Smooth muscle cell (in vitro differentiated cells): ENCODE measurements at regions not wholly inside any gene's neighbourhood (a gene's known extent, or its start where the extent isn't known, plus 50 kb on each side); places are given as distances from the start of the nearest gene placed in this dataset.

ENCODE experiments used
- DNase-seq: peaks from one replicate; lab custom pipeline; 2025; ENCODE audit not compliant: unreplicated experiment; lab: John Stamatoyannopoulos, UW
- H2AFZ ChIP-seq: fragments of 200-600 bp; sonication (generic); 2 replicates; pipeline ENCODE4 v1.6.0; 2016; ENCODE audit warnings: antibody characterized with exemption, low read depth, mild to moderate bottlenecking
- H3F3A ChIP-seq: fragments of 200-600 bp; sonication (generic); 2 replicates; pipeline ENCODE4 v1.6.0; 2017; ENCODE audit warnings: antibody characterized with exemption, low read depth
- H3K27ac ChIP-seq: fragments of 200-600 bp; sonication (generic); 2 replicates; pipeline ENCODE4 v1.5.1; 2016; ENCODE audit warnings: low read depth, mild to moderate bottlenecking
- H3K27me3 ChIP-seq: fragments of 200-600 bp; sonication (generic); 2 replicates; pipeline ENCODE4 v1.6.1; 2016; ENCODE audit warnings: low read depth, mild to moderate bottlenecking
- H3K36me3 ChIP-seq: fragments of 200-600 bp; sonication (generic); 2 replicates; pipeline ENCODE4 v1.5.1; 2016; ENCODE audit warnings: low read depth
- H3K4me1 ChIP-seq: fragments of 200-600 bp; sonication (generic); 2 replicates; pipeline ENCODE4 v1.5.1; 2016; ENCODE audit warnings: low read depth
- H3K4me2 ChIP-seq: fragments of 200-600 bp; sonication (generic); 2 replicates; pipeline ENCODE4 v1.6.0; 2016; ENCODE audit warnings: mild to moderate bottlenecking
- H3K4me3 ChIP-seq: fragments of 200-600 bp; sonication (generic); 2 replicates; pipeline ENCODE4 v1.5.1; 2016; ENCODE audit warnings: mild to moderate bottlenecking
- H3K79me2 ChIP-seq: fragments of 200-600 bp; sonication (generic); 2 replicates; pipeline ENCODE4 v1.6.0; 2016; ENCODE audit warnings: low read depth, mild to moderate bottlenecking
- H3K9ac ChIP-seq: fragments of 200-600 bp; sonication (generic); 2 replicates; pipeline ENCODE4 v1.6.0; 2016; ENCODE audit warnings: low read depth
- H3K9me3 ChIP-seq: fragments of 200-600 bp; sonication (generic); replicated peaks from 2 replicates; pipeline ENCODE4 v1.5.1; 2016; ENCODE audit warnings: low read depth
- H4K20me1 ChIP-seq: fragments of 200-600 bp; sonication (generic); 2 replicates; pipeline ENCODE4 v1.6.0; 2016; ENCODE audit warnings: low read depth
- CTCF ChIP-seq: fragments of 200-600 bp; sonication (generic); IDR thresholded peaks from 2 replicates; pipeline ENCODE4 v1.5.1; 2017; ENCODE audit warnings: borderline replicate concordance, mild to moderate bottlenecking, antibody characterized with exemption; ENCODE audit not compliant: insufficient read depth, poor library complexity, severe bottlenecking
- WGBS: methylation state at CpG from one replicate; pipeline ENCODE4 v1.1.7; 2016; ENCODE audit warnings: low lambda C conversion rate; 5-methylcytosine and 5-hydroxymethylcytosine counted together

- Histone ChIP-seq H3K9ac (no peak overlapping the region), H2AFZ (no peak overlapping the region), H3F3A (no peaks in the 10 kb centered on the region), H3K27ac (no peak overlapping the region), H3K4me3 (no peak overlapping the region), H4K20me1 (no peaks in the 10 kb centered on the region), H3K4me2 (no peak overlapping the region), H3K27me3 (no peaks in the 10 kb centered on the region), H3K36me3 (no peaks in the 10 kb centered on the region), H3K79me2 (no peaks in the 10 kb centered on the region), H3K4me1 (no peaks in the 10 kb centered on the region), H3K9me3 (no peaks in the 10 kb centered on the region)
- WGBS = 87% methylated on average over 13 of the region's 13 CpGs
- TF ChIP-seq CTCF = no peak
- DNase-seq = no peak
Observed at GRCh38 chr2:3073041-3073595, 304.5 kb downstream of the EIPR1 start.

- no peak overlapping the region for H2AFZ ChIP-seq
- H4K20me1 ChIP-seq = no peaks in the 10 kb centered on the region
- WGBS = 86% methylated on average over 10 of the region's 10 CpGs
- no peaks in the 10 kb centered on the region for H3K27me3 ChIP-seq
- H3K4me1 ChIP-seq = no peaks in the 10 kb centered on the region
- no peak for DNase-seq
- H3K79me2 ChIP-seq = no peaks in the 10 kb centered on the region
- H3K4me2 ChIP-seq = no peak overlapping the region
- no peak overlapping the region for H3K9ac ChIP-seq
- no peak for TF ChIP-seq CTCF
- H3K4me3 ChIP-seq = no peak overlapping the region
- no peaks in the 10 kb centered on the region for H3K36me3 ChIP-seq
- H3F3A ChIP-seq = no peaks in the 10 kb centered on the region
- H3K9me3 ChIP-seq = no peaks in the 10 kb centered on the region
- no peak overlapping the region for H3K27ac ChIP-seq
Observed at GRCh38 chr2:3071685-3072263, 305.8 kb downstream of the EIPR1 start.

GRCh38 chr2:3066831-3067230, 310.8 kb downstream of the EIPR1 start:
- TF ChIP-seq CTCF = no peak
- DNase-seq = no peak
- Histone ChIP-seq H3K4me2 (no peak overlapping the region), H2AFZ (no peak overlapping the region), H4K20me1 (no peaks in the 10 kb centered on the region), H3K4me1 (no peaks in the 10 kb centered on the region), H3K9ac (no peak overlapping the region), H3K4me3 (no peak overlapping the region), H3F3A (no peaks in the 10 kb centered on the region), H3K9me3 (no peaks in the 10 kb centered on the region), H3K79me2 (no peaks in the 10 kb centered on the region), H3K27ac (no peak overlapping the region), H3K36me3 (no peaks in the 10 kb centered on the region), H3K27me3 (no peaks in the 10 kb centered on the region)
- WGBS = 95% methylated on average over 7 of the region's 7 CpGs

- H3K4me2 ChIP-seq = no peak overlapping the region
- no peak overlapping the region for H3K4me3 ChIP-seq
- H3K36me3 ChIP-seq = no peaks in the 10 kb centered on the region
- H3F3A ChIP-seq = no peaks in the 10 kb centered on the region
- no peaks in the 10 kb centered on the region for H4K20me1 ChIP-seq
- no peak for TF ChIP-seq CTCF
- no peaks in the 10 kb centered on the region for H3K79me2 ChIP-seq
- H3K9ac ChIP-seq = no peak overlapping the region
- H2AFZ ChIP-seq = no peak overlapping the region
- no peak overlapping the region for H3K27ac ChIP-seq
- no peaks in the 10 kb centered on the region for H3K9me3 ChIP-seq
- WGBS = 77% methylated on average over 5 of the region's 5 CpGs
- H3K27me3 ChIP-seq = no peaks in the 10 kb centered on the region
- H3K4me1 ChIP-seq = no peaks in the 10 kb centered on the region
- no peak for DNase-seq
Observed at GRCh38 chr2:3065928-3066327, 311.7 kb downstream of the EIPR1 start.
